ENCODE measurements at regions not wholly inside any gene's neighbourhood (a gene's known extent, or its start where the extent isn't known, plus 50 kb on each side); places are given as distances from the start of the nearest gene placed in this dataset.
"Not testable (repeated sequence)": the region's sequence is repeated elsewhere in the genome, so short reads cannot be mapped to it uniquely, and the experiment has no call there.

DNA sequence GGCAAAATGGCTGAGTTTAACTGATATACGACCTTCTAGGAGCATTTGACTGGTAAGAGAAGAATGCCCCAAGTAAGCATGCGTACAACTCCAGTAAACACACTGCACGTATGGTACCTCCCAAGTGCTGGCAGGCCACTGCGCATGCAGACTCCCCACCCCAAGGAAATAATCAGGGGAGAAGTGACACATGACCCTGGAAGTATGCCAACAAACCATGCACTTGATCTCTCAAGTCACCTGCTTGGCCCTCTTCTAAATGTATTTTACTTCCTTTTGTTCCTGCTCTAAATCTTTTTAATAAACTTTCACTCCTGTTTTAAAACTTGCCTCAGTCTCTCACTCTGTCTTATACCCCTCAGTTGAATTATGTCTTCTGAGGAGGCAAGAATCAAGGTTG, 129.8 kb upstream of the COL5A2 start:
- DNase-seq (ENCODE audit: low read depth) = no peak

DNA sequence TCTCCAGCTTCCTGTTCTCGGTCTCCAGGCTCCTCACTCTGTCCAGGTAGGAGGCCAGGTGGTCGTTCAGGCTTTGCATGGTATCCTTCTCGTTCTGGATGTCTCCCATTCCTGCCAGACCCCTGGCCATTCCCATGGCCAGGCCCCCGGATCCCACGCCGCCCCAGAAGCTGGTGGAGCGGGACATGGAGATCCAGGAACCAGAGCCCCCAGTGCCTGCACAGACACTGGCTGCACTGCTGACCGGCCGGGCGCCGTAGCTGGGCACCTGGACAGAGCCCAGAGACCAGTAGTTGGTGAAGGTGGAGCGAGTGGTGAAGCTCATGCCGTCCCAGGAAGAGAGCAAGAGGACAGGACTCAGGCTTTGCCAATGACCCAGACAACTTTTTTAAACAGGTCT, 129.1 kb upstream of the WDR75 start:
- no peak for DNase-seq (ENCODE audit: low read depth)

DNA sequence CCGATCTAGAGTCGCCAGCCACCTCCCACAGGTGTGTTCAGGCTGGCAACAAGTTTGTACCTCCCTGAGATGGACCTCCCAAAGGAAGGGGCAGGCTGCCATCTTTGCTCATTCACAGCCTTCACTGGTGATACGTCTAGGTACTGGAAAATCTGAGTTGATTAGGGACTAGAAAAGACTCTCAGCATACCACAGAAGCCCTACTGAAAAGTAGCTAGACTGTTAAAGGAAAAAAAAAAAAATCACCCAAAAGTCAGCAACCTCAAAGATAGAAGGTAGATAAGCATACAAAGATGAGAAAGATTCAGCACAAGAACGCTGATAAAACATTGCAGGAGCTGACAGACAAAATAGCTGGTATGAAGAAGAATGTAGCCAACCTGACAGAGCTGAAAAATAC, 128.6 kb upstream of the WDR75 start:
- no peak for DNase-seq (ENCODE audit: low read depth)

DNA sequence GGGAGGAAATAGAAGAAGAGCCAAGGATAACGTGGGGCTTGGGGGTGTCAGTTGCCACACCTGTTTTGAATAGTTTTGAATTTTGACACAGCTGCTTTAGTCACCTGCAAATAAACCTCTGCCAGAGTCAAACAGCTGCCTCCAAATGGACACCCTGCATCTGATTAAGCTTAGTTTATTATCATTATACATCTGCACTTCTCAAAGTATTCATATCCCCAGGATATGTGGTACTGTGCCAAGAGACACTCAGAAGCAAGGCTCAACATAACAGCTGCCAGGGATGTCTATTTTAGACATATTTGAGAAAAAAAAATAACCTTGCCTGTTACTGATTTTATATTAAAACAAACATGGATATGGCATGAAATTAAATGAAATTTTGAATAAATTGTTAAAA, 122.5 kb upstream of the WDR75 start:
- DNase-seq (ENCODE audit: low read depth) = no peak

DNA sequence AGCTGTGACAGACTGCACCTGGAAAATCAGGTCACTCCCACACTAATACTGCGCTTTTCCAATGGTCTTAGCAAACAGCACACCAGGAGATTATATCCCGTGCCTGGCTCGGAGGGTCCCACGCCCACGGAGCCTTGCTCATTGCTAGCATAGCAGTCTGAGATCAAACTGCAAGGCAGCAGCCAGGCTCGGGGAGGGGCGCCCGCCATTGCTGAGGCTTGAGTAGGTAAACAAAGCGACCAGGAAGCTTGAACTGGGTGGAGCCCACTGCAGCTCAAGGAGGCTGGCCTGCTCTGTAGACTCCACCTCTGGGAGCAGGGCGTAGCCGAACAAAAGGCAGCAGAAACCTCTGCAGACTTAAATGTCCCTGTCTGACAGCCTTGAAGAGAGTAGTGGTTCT, 121.8 kb upstream of the WDR75 start:
- not testable (repeated sequence) for DNase-seq (ENCODE audit: low read depth)

DNA sequence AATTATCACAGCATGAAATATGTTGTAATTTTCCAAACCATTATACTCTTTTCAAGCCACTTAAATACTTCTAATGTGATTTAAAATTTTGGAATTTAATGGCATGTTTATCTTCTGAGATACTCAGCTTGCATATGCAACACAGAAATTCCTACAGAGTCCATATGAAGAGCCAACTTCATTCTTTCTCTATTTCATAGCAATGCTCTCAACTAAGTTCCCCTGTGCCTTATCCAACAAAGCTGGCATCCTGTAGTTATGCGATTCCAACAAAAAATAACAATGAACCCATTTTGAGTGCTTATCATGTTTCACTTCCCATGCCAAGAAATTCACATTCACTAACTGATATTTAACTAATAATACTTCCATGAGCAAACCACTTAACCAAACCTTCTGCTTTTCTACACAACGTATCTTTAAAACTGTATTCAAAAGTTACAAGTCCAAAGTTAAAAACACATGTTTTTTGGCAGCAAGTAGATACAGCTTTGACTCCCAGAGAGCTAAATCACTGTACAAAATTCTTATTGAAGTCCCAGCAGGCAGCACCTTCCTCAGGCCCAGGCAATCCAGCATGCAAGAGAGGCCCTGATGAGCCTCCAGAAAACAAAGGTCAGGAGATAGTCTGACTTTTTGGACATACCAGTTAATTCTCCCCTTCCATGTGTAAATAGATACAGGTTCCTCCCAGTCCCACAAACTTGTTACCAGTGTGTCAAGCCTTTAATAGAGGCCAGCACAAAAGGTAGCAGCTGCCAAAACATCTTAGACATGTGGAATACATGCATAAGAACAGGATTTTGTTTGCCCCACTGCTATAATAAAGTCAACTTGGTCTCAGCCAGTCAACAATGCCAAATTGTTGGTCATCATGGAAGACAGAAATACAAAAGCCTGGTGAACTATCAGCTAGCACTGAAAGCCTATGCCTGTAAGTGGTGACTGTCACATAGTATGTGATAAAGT, 113.1 kb upstream of the WDR75 start:
- no peak for DNase-seq (ENCODE audit: low read depth)

DNA sequence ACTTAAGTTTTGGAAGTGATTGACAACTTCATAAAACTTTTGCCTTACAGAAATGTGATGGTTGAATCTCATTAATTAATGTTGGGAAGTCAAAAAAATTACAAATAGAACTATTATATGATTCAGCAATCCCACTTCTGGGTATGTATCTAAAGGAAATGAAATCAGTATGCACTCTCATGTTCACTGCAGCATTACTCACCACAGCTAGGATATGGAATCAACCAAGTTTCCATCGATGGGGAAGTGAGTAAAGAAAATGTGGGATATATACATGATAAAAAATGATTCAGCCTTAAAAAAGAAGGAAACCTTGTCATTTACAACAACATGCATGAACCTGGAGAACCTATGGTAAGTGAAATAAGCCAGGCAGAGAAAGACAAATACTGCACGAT, 112.4 kb upstream of the WDR75 start:
- DNase-seq (ENCODE audit: low read depth) = no peak

DNA sequence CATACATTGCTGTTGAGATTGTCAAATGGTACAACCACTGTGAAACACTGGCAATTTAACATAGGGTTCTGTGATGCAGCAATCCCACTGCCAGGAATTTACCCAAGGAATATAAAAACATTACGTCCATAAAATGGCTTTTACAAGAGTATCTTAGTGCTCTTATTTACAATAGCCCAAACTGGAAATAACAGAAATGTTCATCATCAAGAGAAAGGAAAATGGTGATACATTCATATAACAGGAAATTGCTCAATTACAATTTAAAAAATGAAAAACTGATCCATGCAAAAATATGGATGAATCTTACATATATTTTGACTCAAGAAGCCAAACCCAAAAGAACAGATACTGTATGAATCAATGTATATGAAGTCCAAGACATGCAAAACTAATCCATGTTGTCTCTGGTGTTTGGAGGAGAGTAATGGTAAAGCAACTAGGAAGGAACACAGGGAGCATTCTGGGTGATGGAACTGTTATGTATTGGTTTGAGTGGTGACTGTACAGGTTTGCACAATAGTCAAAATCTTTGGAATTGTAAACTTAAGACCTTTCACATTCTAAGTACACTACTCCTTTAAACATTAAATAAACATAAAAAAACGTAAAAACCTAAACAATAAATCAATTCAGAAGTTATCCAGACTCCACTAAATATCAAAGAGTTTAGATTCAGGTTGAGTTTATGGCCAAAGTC, 104.8 kb upstream of the WDR75 start:
- no peak for DNase-seq (ENCODE audit: low read depth)

DNA sequence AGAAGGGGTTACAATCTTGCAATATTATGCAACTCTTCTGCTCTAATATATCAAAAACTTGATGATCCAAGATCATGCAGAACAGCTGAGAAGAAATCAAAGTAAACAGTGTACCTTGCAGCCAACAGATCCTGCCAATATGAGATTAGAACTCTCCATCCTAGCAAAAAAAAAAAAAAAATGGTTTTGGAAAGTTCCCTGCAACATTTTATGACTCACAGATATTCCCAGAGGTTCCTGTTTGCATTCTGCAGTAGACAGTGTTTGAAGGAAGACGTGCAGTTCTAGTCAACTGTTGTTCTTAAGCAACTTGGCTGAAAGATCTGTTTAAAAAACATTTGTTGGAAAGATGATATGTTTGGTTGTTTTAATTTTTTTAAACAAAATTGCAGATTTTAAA, 103.6 kb upstream of the WDR75 start:
- no peak for DNase-seq (ENCODE audit: low read depth)

DNA sequence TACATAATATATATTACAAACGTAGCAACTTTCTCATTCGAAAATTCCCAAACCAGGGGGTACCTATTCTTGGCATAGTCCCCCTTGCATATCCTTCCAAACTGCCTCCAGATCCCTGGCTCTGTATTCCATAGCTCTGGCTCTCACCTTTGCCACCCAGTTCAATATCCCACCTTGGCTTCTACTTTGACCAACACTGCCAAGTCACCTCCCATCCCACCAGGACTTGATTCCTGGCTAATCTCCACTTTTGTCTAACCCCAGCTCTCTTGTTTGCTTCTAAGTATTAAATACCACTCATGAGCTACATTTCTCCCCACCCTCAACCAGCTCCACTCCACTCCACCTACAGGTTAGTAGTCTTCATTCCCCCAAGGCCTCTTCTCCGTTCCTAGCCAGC, 103.2 kb upstream of the WDR75 start:
- no peak for DNase-seq (ENCODE audit: low read depth)

DNA sequence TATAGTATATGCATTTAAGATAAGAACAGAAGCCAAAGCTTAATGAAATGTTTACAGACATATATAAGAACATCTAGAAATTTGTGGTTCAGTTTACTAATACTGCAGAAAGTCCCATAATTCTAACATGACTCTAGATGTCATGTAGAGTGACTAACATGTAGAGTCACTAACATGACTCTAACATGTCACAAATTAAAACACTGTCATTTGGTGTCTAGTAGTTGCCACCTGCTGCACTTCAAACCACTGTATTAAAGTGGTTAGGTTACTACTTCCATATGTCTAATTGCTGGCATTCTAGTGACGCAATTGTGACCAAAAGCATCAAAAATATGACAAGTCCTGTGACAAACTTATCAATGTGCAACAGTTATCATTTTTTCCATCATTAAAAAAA, 100.2 kb upstream of the WDR75 start:
- DNase-seq (ENCODE audit: low read depth) = no peak

DNA sequence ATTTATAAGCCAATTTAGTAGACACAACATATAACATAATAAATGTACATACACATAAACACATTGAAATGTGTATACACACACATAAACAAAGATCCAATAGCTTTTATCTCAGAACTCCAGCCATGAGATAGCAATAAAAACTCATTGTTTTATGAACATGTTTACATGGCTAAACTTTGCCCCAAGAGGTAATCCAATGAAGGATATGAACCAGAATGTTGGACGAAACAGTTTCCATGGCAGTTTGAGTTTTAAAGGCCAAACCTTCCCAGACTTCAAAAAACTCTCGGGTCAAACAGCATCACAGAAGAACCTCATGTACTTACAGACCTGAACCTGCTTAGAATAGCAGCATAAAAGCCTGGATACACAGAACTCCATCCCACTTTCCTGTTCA, 97.2 kb upstream of the WDR75 start:
- no peak for DNase-seq (ENCODE audit: low read depth)

DNA sequence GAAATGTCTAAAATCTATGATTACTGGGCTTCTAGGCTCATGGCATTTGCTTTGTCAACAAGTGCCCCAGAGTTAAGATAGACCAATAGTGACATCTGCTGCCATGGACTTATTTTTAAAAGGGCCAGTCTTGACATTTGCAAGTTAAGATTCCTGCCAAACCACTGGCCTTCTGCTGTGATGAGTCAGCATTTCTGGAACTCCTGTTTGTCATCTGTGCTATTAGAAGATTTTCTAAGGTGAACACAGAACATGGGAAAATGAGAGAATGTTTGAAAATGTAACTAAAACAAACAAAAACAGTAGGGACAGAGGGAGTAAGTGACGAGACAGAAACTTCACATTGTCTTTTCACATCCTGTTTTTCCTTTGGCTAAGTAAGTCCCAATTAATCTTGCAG, 93.7 kb upstream of the WDR75 start:
- no peak for DNase-seq (ENCODE audit: low read depth)

DNA sequence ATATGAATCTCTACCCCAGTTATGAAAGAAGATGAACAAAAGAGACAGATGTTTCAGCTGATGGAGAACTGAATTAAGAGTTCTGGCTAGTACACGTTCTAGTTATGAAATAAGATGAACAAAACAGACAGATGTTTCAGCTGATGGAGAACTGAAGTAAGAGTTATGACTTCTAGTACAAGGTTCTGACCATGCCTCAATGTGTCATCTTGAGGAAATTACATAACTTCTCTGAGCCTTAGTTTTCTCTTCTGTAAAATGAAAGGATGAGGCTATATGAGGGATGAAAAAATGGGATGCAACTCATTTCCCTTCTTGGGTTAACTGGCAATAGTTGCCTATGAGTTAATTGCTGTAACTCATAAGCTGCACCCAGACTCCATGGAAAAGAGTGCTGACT, 92.9 kb upstream of the WDR75 start:
- DNase-seq (ENCODE audit: low read depth) = no peak

DNA sequence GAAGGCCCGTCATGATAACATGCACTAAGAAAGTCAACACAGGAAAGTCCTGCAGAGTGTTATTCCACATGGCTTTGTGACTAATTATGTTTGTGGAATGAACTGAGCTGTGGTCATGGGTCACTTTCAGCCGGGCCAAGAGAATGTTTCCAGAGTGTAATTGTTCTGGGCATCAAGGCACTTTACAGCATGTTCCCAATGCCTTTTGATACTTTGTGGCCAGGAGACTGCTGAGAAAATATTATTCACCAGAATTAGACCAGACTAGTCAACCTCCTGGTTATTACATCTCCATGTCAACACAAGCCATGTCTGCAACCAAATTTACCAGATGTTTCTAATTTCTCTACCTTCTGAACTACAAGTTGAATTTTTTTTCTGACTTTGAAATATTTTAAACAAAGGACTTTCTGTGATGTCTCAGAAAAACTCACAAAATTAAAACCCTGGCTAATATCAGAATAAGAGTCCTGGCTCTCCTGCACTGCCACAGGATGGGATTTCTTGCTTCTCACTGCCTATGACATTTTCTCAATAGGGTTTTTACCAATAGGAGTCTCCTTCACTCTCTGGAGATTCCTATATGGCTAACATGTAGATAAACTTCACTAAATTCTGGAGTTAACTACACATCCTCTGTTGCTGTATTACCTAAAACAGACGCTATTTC, 90.6 kb upstream of the WDR75 start:
- no peak for DNase-seq (ENCODE audit: low read depth)

DNA sequence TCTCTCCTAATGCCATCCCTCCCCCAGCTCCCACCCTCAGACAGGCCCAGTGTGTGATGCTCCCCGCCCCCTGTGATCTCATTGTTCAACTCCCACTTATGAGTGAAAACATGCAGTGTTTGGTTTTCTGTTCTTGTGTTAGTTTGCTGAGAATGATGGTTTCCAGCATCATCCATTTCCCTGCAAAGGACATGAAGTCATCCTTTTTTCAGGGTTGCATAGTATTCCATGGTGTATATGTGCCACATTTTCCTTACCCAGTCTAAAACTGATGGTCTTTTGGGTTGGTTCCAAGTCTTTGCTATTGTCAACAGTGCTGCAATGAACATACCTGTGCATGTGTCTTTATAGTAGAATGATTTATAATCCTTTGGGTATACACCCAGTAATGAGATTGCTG, 89.3 kb upstream of the WDR75 start:
- not testable (repeated sequence) for DNase-seq (ENCODE audit: low read depth)

DNA sequence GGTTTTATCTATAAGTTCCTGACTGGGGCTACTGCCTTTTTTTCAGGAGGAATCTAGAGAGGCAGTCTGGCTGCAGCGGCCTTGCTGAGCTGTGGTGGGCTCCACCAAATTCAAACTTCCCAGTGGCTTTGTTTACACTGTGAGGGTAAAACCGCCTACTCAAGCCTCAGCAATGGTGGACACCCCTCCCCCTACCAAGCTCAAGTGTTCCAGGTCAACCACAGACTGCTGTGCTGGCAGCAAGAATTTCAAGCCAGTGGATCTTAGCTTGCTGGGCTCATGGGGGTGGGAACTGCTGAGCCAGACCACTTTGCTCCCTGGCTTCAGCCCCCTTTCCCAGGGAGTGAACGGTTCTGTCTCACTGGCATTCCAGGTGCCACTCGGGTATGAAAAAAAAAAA, 83.9 kb upstream of the WDR75 start:
- not testable (repeated sequence) for DNase-seq (ENCODE audit: low read depth)

DNA sequence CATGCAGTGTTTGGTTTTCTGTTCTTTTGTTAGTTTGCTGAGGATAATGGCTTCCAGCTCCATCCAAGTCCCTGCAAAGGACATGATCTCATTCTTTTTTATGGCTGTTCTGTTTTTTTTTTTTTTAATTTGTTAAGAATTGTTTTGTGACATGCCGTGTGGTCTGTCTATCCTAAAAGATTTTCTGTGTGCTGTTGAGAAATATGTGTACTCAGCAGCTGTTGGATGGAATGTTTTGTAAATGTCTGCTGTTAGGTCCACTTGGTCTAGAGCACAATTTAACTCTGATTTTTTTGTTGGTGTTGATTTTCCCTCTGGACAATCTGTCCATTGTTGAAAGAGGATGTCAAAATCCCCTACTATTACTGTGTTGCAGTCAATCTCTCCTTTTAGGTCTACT, 80.4 kb upstream of the WDR75 start:
- no peak for DNase-seq (ENCODE audit: low read depth)

DNA sequence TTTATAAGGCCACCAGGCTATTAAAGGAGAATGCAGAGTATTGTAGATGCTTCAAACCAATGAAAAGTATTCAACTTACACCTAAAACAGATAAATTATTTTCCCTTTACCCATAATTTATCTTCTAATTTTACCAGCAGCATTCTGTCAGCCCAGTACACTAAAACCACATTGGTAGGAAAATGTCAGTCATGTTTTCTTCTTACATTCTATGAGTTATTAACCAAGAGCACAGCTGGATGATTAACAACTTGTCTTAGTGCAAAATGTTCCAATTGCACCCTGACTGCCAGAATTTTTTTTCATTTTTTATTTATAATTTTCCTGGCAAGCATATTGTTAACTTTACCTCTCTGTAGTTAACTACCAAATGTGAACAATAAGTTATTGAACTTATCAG, 79.0 kb upstream of the WDR75 start:
- no peak for DNase-seq (ENCODE audit: low read depth)

DNA sequence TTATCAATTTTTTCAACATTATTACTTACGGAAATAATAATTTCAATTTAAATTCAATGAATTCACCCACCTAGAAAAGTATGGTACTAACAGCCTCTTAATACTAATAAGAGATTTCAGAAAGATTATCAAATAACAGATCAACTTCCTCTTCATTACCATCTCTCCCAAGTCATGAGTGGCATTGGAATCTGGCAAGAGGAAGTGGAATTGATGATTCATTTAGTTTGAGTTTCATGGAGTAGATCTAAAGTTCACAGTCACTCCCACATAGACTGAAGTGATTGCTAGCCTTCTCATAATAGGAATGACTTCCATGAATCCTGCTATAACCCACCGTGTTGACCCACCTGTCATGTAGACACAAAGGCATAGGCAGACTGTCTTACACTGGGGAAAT, 77.7 kb upstream of the WDR75 start:
- DNase-seq (ENCODE audit: low read depth) = no peak

DNA sequence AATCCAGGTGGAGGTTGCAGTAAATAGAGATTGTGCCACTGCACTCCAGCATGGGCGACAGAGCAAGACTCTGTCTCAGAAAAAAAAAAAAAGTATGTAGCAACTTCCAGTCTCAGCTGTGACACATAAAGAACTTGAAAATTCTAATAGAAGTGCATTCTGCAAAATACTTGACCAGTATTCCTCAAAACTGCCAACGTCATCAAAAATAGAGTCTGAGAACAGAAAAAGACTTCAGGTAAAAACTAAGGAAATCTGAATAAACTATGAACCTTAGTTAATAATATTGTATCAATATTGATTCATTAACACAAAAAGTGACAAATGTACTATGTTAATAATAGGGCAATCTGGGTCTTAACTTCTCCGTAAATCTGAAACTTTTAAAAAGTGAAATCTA, 76.7 kb upstream of the WDR75 start:
- no peak for DNase-seq (ENCODE audit: low read depth)

DNA sequence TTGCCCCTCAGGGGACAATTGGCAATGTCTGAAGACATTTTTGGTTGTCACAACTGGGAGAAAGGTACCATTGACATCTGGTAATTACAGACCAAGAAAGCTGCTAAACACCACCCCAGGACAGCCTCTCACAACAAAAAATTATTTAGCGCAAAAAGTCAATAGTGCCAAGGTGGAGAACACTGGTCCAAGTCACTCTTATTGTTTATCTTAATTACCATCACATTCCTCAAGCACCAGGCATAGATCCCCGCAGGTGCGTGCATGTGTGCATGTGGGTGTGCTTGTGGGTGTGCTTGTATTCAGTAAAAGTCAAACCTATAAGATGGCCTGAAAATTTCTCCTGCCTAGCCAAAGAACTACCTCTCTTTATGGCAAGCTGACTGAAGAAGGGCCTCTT, 74.9 kb upstream of the WDR75 start:
- no peak for DNase-seq (ENCODE audit: low read depth)

DNA sequence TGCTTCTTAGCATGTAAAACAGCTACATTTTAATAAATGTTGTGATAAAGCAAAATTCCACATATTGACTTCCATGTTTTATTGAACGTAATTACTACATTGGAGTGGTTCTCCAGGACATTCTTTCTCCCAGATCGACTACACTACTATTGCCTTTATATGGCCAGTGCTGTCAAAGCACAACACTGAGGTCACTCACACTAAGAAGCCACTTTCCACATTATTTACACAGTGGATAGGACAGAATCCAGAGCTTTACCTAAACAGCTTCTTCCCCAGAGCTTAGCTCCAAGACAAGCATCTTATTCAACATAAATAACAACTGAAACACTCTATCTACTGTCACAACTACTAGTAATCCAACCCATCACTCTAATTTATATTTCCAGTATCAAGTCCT, 73.9 kb upstream of the WDR75 start:
- no peak for DNase-seq (ENCODE audit: low read depth)
